GM19328 (cell line): ENCODE measurements at regions not wholly inside any gene's neighbourhood (a gene's known extent, or its start where the extent isn't known, plus 50 kb on each side); places are given as distances from the start of the nearest gene placed in this dataset.
"Not testable (repeated sequence)": the region's sequence is repeated elsewhere in the genome, so short reads cannot be mapped to it uniquely, and the experiment has no call there.

ENCODE experiments used
- ATAC-seq: cut with Tn5 transposase; IDR thresholded peaks from one replicate; pipeline ENCODE4 v1.9.1; 2021; ENCODE audit warnings: mild to moderate bottlenecking, moderate library complexity; ENCODE audit not compliant: unreplicated experiment

DNA sequence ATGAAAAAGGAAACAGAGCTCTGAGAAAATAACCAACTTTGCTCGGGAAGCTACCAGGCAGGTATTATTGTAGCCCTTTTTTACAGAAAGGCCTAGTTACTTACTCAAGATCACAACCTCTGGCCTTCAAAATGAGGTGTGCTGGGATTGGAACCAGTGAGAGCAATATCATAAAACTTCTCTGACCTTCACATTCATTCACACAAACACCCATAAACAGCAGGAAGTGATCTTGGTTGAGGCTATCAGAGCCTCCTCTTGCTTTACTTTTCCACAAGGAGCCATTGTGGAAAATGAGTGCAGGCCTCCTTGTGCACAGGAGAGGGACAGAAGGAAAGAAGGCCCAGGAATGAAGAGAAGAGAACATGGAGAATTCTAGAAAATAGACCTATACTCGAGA is 204.5 kb upstream of the NPVF start:
- ATAC-seq, result no peak

DNA sequence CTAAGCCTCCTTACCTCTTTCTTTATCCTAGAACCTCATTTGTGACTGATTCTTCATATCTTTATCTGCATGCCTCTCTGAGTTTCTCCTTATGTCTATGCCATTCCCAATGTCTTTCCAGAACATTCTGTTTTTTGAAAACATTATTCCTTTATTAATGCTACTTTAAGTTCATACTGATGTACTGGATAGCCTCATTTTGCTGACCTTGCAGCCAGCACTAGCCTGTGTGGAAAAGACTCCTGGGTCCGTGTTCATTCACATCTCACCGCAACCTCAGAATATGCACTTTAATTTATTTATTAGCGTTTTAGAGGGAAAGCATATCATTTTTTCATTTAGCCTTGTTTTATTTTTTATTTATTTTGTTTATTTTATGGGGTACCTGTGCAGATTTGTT is 208.1 kb upstream of the NPVF start:
- no peak for ATAC-seq

DNA sequence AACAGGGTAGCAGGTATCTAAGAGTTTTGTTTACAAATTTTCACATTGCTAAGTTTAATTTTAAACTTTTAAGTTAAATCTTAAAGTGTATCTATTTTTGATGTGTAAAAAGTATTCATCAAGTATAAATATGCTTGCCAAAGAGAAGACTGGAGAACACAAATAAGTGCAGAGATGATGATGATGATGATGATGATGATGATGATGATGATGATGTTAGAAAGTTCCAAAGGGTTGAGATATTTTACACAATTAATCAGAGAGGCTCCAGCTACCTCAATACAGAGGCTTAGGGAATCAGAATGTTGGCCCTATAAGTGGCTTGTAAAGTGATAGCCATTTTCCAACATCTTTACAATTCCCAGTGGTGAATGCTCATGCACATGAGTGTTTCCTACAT is 209.0 kb upstream of the NPVF start:
- ATAC-seq, result no peak

DNA sequence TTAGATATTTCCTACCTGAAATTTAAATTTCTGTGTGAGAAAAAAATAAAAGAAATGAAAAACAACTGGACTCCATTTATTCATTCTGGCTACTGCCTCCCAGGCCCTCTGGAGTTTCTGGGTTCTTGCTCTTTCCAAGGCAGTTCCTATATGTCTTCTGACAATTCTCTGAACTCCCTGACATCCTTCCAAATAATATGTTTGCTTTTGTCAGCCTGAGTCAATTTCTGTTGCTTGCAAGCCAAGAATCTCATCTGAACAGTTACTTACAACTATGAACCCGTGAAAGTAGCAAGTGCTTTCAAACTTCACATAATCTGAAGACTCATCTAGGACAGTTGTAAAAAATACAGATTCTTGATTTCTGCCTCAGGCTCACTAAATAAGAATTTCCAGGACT is 216.7 kb upstream of the NPVF start:
- ATAC-seq, result no peak

DNA sequence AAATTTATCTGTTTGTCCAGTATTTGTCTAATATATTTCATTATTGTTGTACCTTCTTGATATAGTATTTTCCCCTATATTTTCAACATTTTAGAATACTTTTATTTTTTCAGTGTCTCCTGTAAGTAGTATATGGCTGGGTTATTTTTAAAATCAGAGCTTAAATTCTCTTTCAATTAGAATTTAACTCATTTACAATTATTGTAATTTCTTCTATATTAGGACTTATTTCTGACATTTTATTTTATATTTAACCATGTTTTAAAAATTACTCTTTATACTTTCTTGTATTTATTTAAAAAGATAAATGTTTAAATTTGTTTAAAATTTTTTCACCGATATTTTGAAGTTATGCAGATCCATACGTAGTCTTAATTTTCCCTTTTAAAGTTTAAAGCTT is 220.0 kb upstream of the NPVF start:
- ATAC-seq, result no peak

DNA sequence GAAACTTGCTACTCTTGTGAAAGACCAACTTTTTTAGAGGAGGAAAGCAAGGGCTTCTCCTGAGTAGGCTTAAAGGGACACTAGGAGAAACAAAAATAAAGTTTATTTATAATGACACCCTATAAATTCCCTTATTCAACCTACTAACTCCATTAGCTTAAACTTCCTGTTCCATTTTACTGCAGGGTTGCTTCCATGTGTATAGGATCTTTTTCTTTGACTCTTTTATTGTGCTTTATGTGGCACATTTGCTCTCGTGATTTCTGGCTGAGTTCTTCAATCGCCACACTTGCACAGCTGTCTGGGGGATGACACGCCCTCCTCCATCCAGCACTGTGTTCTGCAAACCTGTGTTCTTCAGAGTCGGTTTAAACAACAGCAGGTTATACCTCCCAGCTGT is 225.7 kb upstream of the NPVF start:
- ATAC-seq, result no peak

DNA sequence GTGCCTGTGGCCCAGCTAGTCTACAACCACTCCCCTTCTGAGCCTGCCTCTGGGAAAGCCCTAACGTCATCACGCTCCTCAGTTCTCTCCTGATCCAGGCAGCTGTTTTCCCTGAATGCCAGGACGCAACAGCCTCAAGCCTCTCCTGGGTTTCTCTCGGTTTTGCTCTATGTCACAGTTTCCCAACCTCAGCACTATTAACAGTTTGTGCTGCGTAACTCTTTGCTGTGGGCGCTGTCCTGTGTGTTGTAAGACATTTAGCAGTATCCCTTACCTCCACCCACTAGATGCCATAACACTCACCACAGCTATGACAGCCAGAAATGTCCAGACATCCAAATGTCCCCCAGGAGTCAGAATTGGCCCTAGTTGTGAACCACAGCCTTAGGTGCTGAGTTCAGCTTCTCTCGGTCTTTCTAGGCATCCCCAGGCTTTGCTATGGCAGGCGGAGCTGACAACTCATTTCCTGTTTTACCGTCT is 226.3 kb upstream of the NPVF start:
- no peak for ATAC-seq

DNA sequence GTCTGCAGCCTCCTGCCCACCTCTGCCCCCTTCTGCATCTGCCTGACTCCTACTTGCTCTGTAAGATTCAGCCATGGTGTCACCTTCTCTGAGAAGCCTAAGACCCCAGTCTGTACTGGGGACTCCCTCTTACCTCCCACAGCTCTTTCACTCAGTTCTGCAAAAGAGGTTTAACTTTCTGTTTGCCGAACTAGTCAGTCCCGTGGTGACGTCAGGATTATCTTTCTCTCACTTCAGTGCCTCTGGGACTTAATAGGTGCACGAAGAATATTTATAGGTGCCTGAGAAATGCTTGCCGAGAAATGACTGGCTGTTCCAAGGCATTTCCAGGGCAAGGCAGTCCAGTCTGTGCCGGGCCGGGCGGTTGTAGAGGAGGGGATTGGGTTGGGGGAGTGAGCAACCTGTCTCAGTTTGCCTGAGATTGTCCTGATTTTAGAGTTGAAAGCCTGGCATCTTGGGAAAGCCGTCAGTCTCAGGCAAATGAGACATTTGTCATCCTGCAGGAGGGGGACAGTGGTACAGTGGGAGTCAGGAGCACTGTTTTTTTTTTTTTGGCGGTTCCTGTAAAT is 227.5 kb upstream of the NPVF start:
- no peak for ATAC-seq

DNA sequence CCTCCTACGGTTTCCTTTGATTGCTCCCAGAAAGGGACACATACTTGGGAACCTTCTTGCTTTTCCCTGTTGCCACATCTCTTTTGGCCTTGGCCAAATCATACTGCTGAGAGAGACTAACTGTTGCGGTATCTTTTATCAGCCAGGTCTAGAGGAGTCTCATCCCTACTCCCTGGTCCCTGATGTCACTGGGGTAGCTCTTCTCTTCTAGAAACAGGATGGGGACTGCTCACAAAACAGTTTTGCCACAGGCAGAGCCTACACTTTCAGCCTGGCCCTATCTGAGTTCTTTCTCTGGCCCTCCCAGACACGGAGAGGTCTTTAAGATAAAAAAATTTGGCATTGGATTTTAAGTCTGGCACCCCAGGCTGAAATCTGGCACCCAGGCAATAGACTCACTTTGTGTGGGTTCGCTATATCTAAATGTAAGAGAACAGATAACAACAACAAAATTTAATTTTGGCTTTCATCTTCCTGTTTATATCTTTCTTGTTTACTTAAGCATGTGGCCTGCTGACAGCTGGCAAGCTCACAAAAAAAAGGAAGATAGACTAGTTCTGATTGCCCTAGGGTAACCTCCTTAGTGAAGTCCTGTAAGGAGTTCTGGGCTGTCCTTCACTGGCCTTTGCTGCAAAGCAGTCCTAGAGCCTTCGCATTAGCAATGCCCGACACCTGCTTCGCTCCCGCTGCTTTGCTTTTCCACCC is 228.3 kb upstream of the NPVF start:
- no peak for ATAC-seq

DNA sequence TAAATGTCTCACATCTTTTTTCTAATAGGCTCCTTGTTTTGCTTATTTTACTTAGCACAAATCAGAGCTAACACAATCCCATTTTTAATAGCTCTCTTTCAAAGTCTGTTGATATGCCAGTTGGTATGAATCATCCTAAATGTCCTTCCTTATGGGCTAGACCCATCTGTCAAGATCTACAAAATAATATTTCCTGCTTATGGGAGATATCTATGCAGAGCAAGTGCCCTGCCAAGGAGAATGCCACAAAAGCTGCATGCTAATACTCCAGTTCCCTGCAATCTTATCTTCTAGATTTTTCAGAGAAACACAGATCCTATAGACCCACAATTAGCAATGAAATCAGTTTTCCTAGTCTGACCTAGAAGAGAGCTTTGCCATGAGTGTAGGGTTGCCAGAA is 230.8 kb upstream of the NPVF start:
- no peak for ATAC-seq

DNA sequence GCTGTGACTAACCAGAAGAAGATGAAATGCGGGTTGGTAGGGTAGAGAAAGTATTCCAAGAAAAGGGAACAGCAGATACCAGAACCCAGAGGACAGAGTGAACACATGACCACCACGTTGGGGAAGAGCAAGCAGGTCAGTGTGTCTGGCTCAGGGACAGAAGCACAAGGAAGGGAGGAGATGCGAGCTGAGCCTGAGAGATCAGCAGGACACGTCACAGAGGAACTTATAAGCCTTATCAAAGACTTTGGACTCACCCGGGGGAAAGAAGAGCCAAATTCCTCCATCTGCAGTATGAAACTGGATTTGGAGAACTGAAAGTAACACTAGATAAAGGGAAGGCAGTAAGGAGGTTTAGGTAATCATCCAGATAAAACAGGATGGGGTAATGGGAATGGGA is 232.1 kb upstream of the NPVF start:
- ATAC-seq, result no peak

DNA sequence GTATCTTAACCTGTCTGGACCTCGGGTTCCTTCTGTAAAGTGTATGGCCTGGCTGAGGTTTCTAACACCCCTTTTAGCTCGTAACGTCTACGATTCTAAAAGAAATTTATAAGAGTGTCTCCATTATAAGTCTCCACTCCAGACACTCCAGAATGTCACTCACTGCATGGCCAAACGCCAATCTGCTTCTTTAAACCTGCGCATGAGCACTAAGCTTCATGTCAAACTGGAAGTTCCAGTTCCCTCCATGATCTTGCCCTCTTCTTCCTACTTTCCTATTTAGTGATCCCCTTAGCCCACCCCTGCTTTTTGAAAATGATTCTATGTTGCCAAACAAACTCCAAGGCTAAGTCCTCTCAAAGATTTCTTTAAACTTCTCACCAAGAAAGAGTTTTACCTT is 241.4 kb upstream of the NPVF start:
- no peak for ATAC-seq

DNA sequence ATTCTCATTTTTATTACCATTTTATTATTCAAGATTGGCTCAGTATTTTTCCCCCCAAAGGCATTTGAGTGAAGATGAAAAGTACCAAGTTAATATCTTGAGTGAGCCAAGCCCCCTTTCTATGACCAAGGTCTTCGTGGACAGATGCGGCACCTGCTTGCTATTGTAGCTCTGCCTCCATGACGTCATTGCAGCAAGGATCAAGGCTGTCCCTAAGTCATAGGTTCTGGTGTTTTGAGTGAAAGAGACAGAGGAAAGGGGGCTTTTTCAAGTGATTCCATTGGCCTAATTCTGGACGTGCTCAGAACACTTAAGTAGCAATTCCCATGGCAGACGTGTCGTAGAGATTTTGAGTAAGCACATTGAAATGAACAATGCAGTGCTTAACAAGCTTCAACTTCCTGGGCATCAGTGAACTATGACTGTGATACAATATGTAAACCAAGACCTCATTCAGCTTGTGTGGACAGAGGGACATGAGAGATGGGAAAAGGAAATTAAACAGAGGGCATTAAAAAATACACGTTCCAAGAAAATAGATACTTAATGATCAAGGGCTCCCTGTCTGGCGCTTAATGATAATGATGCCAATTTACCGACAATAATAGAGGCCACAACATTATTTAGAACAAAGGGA is 248.7 kb upstream of the NPVF start:
- no peak for ATAC-seq

DNA sequence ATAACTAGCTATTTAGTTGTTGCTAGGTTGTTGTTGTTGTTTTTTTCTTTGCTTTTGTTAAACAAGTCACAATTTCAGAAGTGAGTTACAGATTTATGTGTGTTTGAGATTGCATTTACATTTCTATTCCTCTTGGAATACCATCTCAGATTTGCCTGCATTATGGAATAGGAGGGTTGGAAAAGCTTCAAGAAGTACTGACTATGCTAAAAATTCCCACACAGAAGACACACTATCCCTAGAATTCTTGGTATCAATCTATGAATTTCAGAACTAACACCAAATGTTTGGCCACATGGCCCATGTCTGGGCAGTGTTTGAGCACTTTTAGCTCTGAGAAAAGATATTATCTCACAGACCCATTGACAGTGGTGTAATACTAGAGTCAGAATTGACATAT is 249.9 kb upstream of the NPVF start:
- not testable (repeated sequence) for ATAC-seq

DNA sequence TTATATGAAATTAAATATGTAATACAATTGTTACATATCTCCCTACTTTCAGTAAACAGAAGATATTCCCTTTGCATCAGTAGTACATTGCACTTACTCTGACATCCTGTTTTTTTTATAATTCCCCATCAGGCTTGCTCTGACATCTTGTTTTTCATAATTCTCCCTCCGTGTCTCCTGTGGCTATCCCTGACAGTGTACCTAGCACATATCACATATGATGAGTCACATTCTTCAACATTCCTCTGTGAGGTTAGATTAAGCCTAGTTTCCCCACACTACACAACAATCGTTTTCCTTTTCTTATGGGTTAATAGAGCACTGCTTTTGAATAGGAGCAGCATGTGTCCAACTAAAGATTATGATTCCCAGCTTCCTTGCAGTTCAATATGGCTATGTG is 250.6 kb upstream of the NPVF start:
- no peak for ATAC-seq

DNA sequence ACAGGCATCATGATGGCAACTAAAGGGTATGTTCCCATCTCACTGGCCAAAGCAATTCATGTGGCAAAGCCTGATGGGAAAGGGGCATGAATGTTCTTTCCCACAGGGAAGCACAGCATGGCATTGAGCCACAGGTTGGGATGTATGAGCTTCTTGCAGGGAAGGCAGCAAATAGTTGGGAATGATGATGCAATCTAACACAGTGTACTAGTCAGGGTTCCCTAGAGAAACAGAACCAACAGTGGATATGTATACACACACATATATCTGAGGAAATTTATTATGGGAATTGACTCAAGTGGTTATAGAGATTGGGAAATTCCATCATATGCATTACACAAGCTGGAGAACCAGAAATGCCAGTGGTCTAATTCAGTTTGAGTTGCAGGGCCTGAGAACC is 253.6 kb upstream of the NPVF start:
- no peak for ATAC-seq

DNA sequence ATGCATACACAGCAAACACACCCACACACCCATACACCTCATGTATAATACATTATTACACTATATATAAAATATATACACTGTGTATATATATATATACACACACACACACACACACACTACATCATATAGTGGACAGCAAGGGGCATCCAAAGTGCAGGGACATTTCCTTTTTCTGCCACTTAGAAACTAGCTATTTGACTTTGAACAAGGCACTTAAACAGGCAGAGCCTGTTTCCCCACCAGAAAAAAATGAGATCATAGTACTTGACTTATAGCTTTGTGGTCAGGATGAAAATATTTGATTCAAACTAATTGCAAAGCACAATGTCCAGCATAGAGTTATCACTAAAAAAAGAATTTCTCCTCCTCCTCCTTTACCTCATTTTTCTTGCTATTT is 254.3 kb upstream of the NPVF start:
- no peak for ATAC-seq

DNA sequence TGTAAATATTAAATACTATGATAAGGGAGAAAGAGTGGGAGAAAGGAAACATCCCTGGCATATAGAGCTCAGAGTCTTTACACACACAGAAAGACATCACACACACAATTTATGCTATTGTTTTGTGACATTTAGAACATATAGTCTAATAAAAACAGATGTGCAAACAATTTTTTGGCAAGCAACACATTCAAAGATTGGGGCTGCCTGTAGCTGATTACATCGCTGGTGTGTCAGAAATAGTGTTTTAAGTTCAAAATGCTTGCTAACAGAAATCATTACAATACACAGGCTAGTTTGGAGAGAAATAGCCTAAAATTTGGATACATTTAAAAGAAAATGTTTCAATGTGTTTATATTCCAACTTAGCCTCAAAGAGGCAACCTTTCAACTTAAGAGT is 256.7 kb upstream of the NPVF start:
- no peak for ATAC-seq

DNA sequence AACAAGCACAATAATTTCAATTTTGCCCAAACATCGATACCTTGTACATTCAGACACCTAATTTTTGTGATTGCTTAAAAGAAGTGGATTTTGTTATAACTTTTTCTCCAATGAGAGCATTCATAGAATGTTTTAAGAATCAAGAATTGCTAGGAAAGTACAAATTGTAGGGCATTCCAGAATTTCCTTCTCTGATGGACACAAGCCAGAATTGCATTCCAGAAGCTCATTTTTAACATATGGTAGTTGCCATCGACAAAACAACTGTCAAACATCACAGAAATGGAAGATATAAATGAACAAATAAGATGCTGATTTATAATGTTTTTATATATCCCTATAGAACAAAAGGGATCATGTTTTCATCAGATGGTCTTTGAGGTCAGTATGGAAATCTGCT is 258.4 kb upstream of the NPVF start:
- ATAC-seq, result no peak

DNA sequence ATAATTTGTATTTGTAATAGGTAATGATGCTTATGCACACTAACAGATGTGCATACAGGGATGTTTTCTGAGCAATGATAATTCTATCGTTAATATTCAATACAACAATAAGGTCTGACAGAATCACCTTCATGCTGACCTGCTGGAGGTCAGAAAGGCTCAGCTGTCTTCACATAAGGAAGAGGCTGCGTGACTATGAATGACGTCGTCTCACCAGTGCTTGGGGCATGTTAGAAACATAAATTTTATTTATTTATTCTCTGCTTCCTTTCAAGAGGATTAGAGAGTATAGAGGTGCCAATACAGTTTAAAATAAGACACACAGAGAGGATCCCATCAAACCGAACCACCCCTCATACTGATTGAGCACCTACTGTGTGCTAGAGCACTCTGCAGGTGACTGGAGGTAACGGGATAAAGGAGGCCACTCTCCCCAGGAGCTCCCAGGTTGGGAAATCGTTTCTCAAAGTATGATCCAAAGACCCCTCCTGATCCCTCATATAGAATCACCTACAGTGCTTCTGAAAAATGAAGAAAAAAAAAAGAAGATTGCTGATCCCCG is 265.6 kb upstream of the NPVF start:
- ATAC-seq, result no peak

DNA sequence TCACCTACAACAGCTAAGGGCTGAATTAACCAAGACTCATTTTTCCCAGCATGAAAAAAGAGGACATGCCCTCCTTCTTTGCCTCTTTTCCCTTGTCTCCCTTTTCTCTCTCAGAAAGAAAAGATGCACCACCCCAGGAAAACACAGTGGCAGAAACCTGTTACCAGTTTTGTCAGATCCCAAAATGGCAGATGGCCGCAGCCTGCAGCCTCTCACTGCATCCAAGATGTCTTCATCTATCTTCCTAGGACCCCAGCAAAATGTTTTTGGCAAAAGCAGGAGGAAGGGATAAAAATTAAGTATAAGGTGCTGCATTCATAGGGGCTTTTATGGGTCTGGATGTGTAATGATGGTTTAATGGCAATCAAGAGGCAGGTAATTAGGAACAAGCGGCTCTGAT is 266.6 kb upstream of the NPVF start:
- no peak for ATAC-seq
